ENCODE measurements at regions not wholly inside any gene's neighbourhood (a gene's known extent, or its start where the extent isn't known, plus 50 kb on each side); places are given as distances from the start of the nearest gene placed in this dataset.

- no peak for DNase-seq
Measured at GRCh38 chr20:17023806-17024205, 203.0 kb upstream of the PCSK2 start.

- no peak for DNase-seq
Measured at GRCh38 chr20:17024513-17025119, 202.2 kb upstream of the PCSK2 start.

GRCh38 chr20:17026346-17026745 is 200.5 kb upstream of the PCSK2 start:
- DNase-seq: no peak

GRCh38 chr20:17029698-17030097 is 197.1 kb upstream of the PCSK2 start:
- DNase-seq: no peak

- DNase-seq: no peak
Measured at GRCh38 chr20:17036541-17036940, 190.3 kb upstream of the PCSK2 start.

GRCh38 chr20:17042122-17042521 is 184.7 kb upstream of the PCSK2 start:
- DNase-seq: no peak

GRCh38 chr20:17043323-17043722 is 183.5 kb upstream of the PCSK2 start:
- no peak for DNase-seq

GRCh38 chr20:17044891-17045290 is 181.9 kb upstream of the PCSK2 start:
- DNase-seq: no peak

- no peak for DNase-seq
Measured at GRCh38 chr20:17059465-17059864, 167.4 kb upstream of the PCSK2 start.

- DNase-seq: no peak
Measured at GRCh38 chr20:17061715-17062114, 165.1 kb upstream of the PCSK2 start.

- no peak for DNase-seq
Measured at GRCh38 chr20:17062712-17063111, 164.1 kb upstream of the PCSK2 start.

GRCh38 chr20:17066902-17067301 is 159.9 kb upstream of the PCSK2 start:
- DNase-seq: no peak

GRCh38 chr20:17068084-17068711 is 158.6 kb upstream of the PCSK2 start:
- DNase-seq: no peak

- no peak for DNase-seq
Measured at GRCh38 chr20:17077030-17077429, 149.8 kb upstream of the PCSK2 start.

GRCh38 chr20:17083738-17084137 is 143.1 kb upstream of the PCSK2 start:
- no peak for DNase-seq

GRCh38 chr20:17084909-17085308 is 141.9 kb upstream of the PCSK2 start:
- DNase-seq: no peak

GRCh38 chr20:17093782-17094181 is 133.1 kb upstream of the PCSK2 start:
- no peak for DNase-seq

- no peak for DNase-seq
Measured at GRCh38 chr20:17097603-17098002, 129.2 kb upstream of the PCSK2 start.

- no peak for DNase-seq
Measured at GRCh38 chr20:17100506-17100905, 126.3 kb upstream of the PCSK2 start.

GRCh38 chr20:17107127-17107526 is 119.7 kb upstream of the PCSK2 start:
- DNase-seq: no peak

GRCh38 chr20:17108896-17109295 is 117.9 kb upstream of the PCSK2 start:
- no peak for DNase-seq

GRCh38 chr20:17109307-17109706 is 117.5 kb upstream of the PCSK2 start:
- no peak for DNase-seq

- no peak for DNase-seq
Measured at GRCh38 chr20:17128206-17128605, 98.6 kb upstream of the PCSK2 start.

- no peak for DNase-seq
Measured at GRCh38 chr20:17129089-17129488, 97.8 kb upstream of the PCSK2 start.

GRCh38 chr20:17137692-17138091 is 89.1 kb upstream of the PCSK2 start:
- no peak for DNase-seq
